ENCODE measurements at regions not wholly inside any gene's neighbourhood (a gene's known extent, or its start where the extent isn't known, plus 50 kb on each side); places are given as distances from the start of the nearest gene placed in this dataset.
A peak's percentile ranks its signal among the peaks of the same experiment; 100 is the strongest.

GRCh38 chr14:55803873-55804553 is 224.0 kb downstream of the KTN1 start:
- no TSS peak for BruUV-seq (replicated peaks)
- no peak for DNase-seq
- no peak for TF ChIP-seq CTCF (IDR thresholded peaks at IDR 0.05; ENCODE audit: unreplicated experiment)
- CTCF ChIA-PET = interaction anchor here (1.0 kb wide), 1 partner anchor 10 kb away, joined by 4 read pairs; no protein-coding TSS in a partner anchor
- intact Hi-C loops (cut with micrococcal nuclease; ENCODE audit: unreplicated experiment) = loop anchor here (1.0 to 10.0 kb wide), 7 partner anchors 29 to 171 kb away; no protein-coding TSS in a partner anchor
- Mint-ChIP-seq H3K27ac (ENCODE audit: unreplicated experiment) (peak overlapping the region; percentile 87), H3K4me3 (ENCODE audit: low read depth, unreplicated experiment) (no peak overlapping the region), H3K27me3 (ENCODE audit: unreplicated experiment) (no peaks in the 10 kb centered on the region), H3K36me3 (ENCODE audit: insufficient read depth, unreplicated experiment) (peaks cover 27% of the 10 kb centered on the region), H3K9me3 (ENCODE audit: low read depth, unreplicated experiment) (no peaks in the 10 kb centered on the region), H3K4me1 (ENCODE audit: low read depth, unreplicated experiment) (peaks cover 87% of the 10 kb centered on the region)

- no peaks in the 10 kb centered on the region for H3K27me3 Mint-ChIP-seq (ENCODE audit: unreplicated experiment)
- no peak for DNase-seq
- CTCF ChIA-PET = no interaction called here
- TF ChIP-seq CTCF (IDR thresholded peaks at IDR 0.05; ENCODE audit: unreplicated experiment) = no peak
- BruUV-seq (replicated peaks) = no TSS peak
- peak overlapping the region; percentile 87 for H3K27ac Mint-ChIP-seq (ENCODE audit: unreplicated experiment)
- H3K4me1 Mint-ChIP-seq (ENCODE audit: low read depth, unreplicated experiment) = peaks cover 79% of the 10 kb centered on the region
- intact Hi-C loops (cut with micrococcal nuclease; ENCODE audit: unreplicated experiment) = loop anchor here (10.0 kb wide), 1 partner anchor 170 kb away; no protein-coding TSS in a partner anchor
- H3K36me3 Mint-ChIP-seq (ENCODE audit: insufficient read depth, unreplicated experiment) = peaks cover 27% of the 10 kb centered on the region
- no peaks in the 10 kb centered on the region for H3K9me3 Mint-ChIP-seq (ENCODE audit: low read depth, unreplicated experiment)
- H3K4me3 Mint-ChIP-seq (ENCODE audit: low read depth, unreplicated experiment) = no peak overlapping the region
These were observed 225.2 kb downstream of the KTN1 start for GRCh38 chr14:55805250-55805649.

GRCh38 chr14:55807053-55807880 is 227.3 kb downstream of the KTN1 start:
- CTCF ChIA-PET = interaction anchor here (0.6 to 1.4 kb wide), 6 partner anchors 9 to 104 kb away, joined by 3 to 13 read pairs (median 4); no protein-coding TSS in a partner anchor
- intact Hi-C loops (cut with micrococcal nuclease; ENCODE audit: unreplicated experiment) = loop anchor here (10.0 kb wide), 1 partner anchor 168 kb away; no protein-coding TSS in a partner anchor
- Mint-ChIP-seq H3K4me3 (ENCODE audit: low read depth, unreplicated experiment) (peak overlapping the region; percentile 1), H3K4me1 (ENCODE audit: low read depth, unreplicated experiment) (peaks cover 59% of the 10 kb centered on the region), H3K36me3 (ENCODE audit: insufficient read depth, unreplicated experiment) (peaks cover 27% of the 10 kb centered on the region), H3K27ac (ENCODE audit: unreplicated experiment) (peak overlapping the region; percentile 92), H3K9me3 (ENCODE audit: low read depth, unreplicated experiment) (peaks cover 3% of the 10 kb centered on the region), H3K27me3 (ENCODE audit: unreplicated experiment) (no peaks in the 10 kb centered on the region)
- TF ChIP-seq CTCF (IDR thresholded peaks at IDR 0.05; ENCODE audit: unreplicated experiment) = no peak
- peak; percentile 90 for DNase-seq
- no TSS peak for BruUV-seq (replicated peaks)

GRCh38 chr14:55807881-55808379 is 227.9 kb downstream of the KTN1 start:
- Mint-ChIP-seq H3K4me1 (ENCODE audit: low read depth, unreplicated experiment) (peaks cover 59% of the 10 kb centered on the region), H3K4me3 (ENCODE audit: low read depth, unreplicated experiment) (no peak overlapping the region), H3K27ac (ENCODE audit: unreplicated experiment) (peak overlapping the region; percentile 92), H3K27me3 (ENCODE audit: unreplicated experiment) (no peaks in the 10 kb centered on the region), H3K36me3 (ENCODE audit: insufficient read depth, unreplicated experiment) (peaks cover 27% of the 10 kb centered on the region), H3K9me3 (ENCODE audit: low read depth, unreplicated experiment) (peaks cover 7% of the 10 kb centered on the region)
- DNase-seq = no peak
- BruUV-seq (replicated peaks) = no TSS peak
- intact Hi-C loops (cut with micrococcal nuclease; ENCODE audit: unreplicated experiment) = loop anchor here (10.0 kb wide), 1 partner anchor 167 kb away; no protein-coding TSS in a partner anchor
- CTCF ChIA-PET = interaction anchor here (0.7 to 1.4 kb wide), 3 partner anchors 10 to 23 kb away, joined by 3 to 13 read pairs (median 4); no protein-coding TSS in a partner anchor
- no peak for TF ChIP-seq CTCF (IDR thresholded peaks at IDR 0.05; ENCODE audit: unreplicated experiment)

Data from Calu3 (cell line).